ENCODE measurements at regions not wholly inside any gene's neighbourhood (a gene's known extent, or its start where the extent isn't known, plus 50 kb on each side); places are given as distances from the start of the nearest gene placed in this dataset.

DNA sequence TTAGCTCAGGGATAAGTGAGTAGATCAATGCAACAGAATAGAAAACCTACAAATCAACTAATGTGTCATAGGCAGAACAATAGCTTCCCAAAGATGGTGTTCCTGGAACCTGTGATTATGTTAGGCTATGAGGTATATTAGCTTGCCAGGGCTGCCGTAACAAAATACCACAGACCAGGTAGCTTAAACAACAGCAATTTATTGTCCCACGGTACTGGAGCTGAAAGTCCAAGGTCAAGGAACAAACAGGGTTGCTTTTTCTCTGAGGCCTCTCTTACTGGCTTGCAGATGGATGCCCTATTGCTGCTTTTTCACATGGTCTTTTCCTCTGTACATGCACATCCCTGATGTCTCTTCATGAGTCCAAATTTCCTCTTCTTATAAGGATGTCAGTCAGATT lies 354.9 kb downstream of the TNS1 start:
- TF ChIP-seq POLR2A (IDR thresholded peaks at IDR 0.05) (no peak), CTCF (IDR thresholded peaks at IDR 0.05) (no peak)

Measured in body of pancreas (tissue), 4 donors.